ENCODE measurements at regions not wholly inside any gene's neighbourhood (a gene's known extent, or its start where the extent isn't known, plus 50 kb on each side); places are given as distances from the start of the nearest gene placed in this dataset.

- H3K9ac ChIP-seq (ENCODE audit: insufficient read depth, low read length, poor library complexity, severe bottlenecking) = no peak overlapping the region
- no peak overlapping the region for H2AFZ ChIP-seq (ENCODE audit: insufficient read depth, low read depth, low read length, poor library complexity, severe bottlenecking)
- H3K4me3 ChIP-seq (replicated peaks in 1 of 3; ENCODE audit: low read depth in 2 of 3, low read length in 3 of 3) = no peak overlapping the region
- no peaks in the 10 kb centered on the region for H4K20me1 ChIP-seq (ENCODE audit: insufficient read depth, low read length)
- no peak for TF ChIP-seq CTCF (IDR thresholded peaks at IDR 0.05)
- no peaks in the 10 kb centered on the region for H3K36me3 Mint-ChIP-seq
- no peak overlapping the region for H3K27ac ChIP-seq (ENCODE audit: low read depth in 1 of 2, low read length in 2 of 2)
- DNase-seq = no peak
- 90% methylated on average over 2 of the region's 3 CpGs for WGBS (ENCODE audit: insufficient coverage)
- peaks cover 2 to 9% (median 3%) of the 10 kb centered on the region in 7 donors for H3K9me3 Mint-ChIP-seq
- no peaks in the 10 kb centered on the region for H3K79me2 ChIP-seq (ENCODE audit: insufficient read depth, low read length)
- peaks cover 0 to 8% of the 10 kb centered on the region in 2 donors for H3K9me3 ChIP-seq (replicated peaks in 1 of 2; ENCODE audit: control insufficient read depth in 1 of 2, insufficient read depth in 1 of 2, low read length in 2 of 2)
- H3K36me3 ChIP-seq (replicated peaks in 1 of 2; ENCODE audit: control insufficient read depth in 1 of 2, insufficient read depth in 2 of 2, low read length in 2 of 2) = no peaks in the 10 kb centered on the region
- no peaks in the 10 kb centered on the region for H3K4me1 ChIP-seq (ENCODE audit: control insufficient read depth in 1 of 2, insufficient read depth in 2 of 2, low read length in 2 of 2)
- intact Hi-C loops (cut with micrococcal nuclease) = no loop called here
- H3K27me3 Mint-ChIP-seq (ENCODE audit: low read depth in 3 of 3) = no peaks in the 10 kb centered on the region
- H3K4me1 Mint-ChIP-seq = no peaks in the 10 kb centered on the region
- no peak overlapping the region for H3K27ac Mint-ChIP-seq
- H3K4me2 ChIP-seq (replicated peaks; ENCODE audit: extremely low read depth, low read length, poor library complexity, severe bottlenecking) = no peak overlapping the region
- H3K27me3 ChIP-seq (ENCODE audit: control insufficient read depth in 2 of 2, insufficient read depth in 2 of 2, low read length in 2 of 2) = no peaks in the 10 kb centered on the region
- H3K4me3 Mint-ChIP-seq = no peak overlapping the region
These were observed 165.4 kb upstream of the LDB2 start for GRCh38 chr4:17063888-17064287.

DNA sequence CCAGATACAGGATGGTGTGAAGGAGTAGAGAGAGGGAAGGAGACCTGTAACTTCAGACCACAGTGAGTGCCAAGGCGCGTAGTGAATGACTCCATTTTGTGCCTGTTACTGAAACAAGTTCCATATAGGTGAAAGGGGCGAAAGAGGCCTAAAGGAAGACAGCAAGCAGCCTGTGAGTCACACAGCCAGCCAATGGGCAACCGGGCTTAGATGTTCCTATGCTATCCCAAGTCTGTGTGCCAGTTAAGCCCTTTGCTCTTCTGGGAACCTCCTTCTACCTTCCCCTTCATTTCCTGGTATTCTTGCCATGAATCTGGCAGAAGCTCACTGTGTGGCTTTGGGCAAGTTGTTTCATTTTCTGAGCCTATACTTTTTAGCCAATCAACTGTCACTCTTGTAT lies 161.8 kb upstream of the LDB2 start:
- H3K4me3 ChIP-seq (replicated peaks in 1 of 3; ENCODE audit: low read depth in 2 of 3, low read length in 3 of 3) = no peak overlapping the region
- DNase-seq = no peak
- Mint-ChIP-seq H3K4me3 (no peak overlapping the region), H3K9me3 (peaks cover 2 to 12% (median 5%) of the 10 kb centered on the region in 7 donors), H3K27ac (no peak overlapping the region), H3K4me1 (no peaks in the 10 kb centered on the region), H3K36me3 (no peaks in the 10 kb centered on the region), H3K27me3 (ENCODE audit: low read depth in 3 of 3) (no peaks in the 10 kb centered on the region)
- no peak overlapping the region for H2AFZ ChIP-seq (ENCODE audit: insufficient read depth, low read depth, low read length, poor library complexity, severe bottlenecking)
- no peaks in the 10 kb centered on the region for H3K4me1 ChIP-seq (ENCODE audit: control insufficient read depth in 1 of 2, insufficient read depth in 2 of 2, low read length in 2 of 2)
- no peaks in the 10 kb centered on the region for H3K79me2 ChIP-seq (ENCODE audit: insufficient read depth, low read length)
- H4K20me1 ChIP-seq (ENCODE audit: insufficient read depth, low read length) = no peaks in the 10 kb centered on the region
- no peak overlapping the region for H3K4me2 ChIP-seq (replicated peaks; ENCODE audit: extremely low read depth, low read length, poor library complexity, severe bottlenecking)
- intact Hi-C loops (cut with micrococcal nuclease) = no loop called here
- no peak for TF ChIP-seq CTCF (IDR thresholded peaks at IDR 0.05)
- no peak overlapping the region for H3K27ac ChIP-seq (ENCODE audit: low read depth in 1 of 2, low read length in 2 of 2)
- H3K27me3 ChIP-seq (ENCODE audit: control insufficient read depth in 2 of 2, insufficient read depth in 2 of 2, low read length in 2 of 2) = no peaks in the 10 kb centered on the region
- H3K36me3 ChIP-seq (replicated peaks in 1 of 2; ENCODE audit: control insufficient read depth in 1 of 2, insufficient read depth in 2 of 2, low read length in 2 of 2) = no peaks in the 10 kb centered on the region
- 95% methylated on average over 3 of the region's 4 CpGs for WGBS (ENCODE audit: insufficient coverage)
- no peak overlapping the region for H3K9ac ChIP-seq (ENCODE audit: insufficient read depth, low read length, poor library complexity, severe bottlenecking)
- H3K9me3 ChIP-seq (replicated peaks in 1 of 2; ENCODE audit: control insufficient read depth in 1 of 2, insufficient read depth in 1 of 2, low read length in 2 of 2) = peaks cover 7 to 8% of the 10 kb centered on the region in 2 donors
